B cell (primary cell): ENCODE measurements at regions not wholly inside any gene's neighbourhood (a gene's known extent, or its start where the extent isn't known, plus 50 kb on each side); places are given as distances from the start of the nearest gene placed in this dataset.

Experiments used
- EZH2 ChIP-seq: IDR thresholded peaks from 2 replicates; pipeline ENCODE4 v1.6.1; 2012; ENCODE audit warnings: borderline replicate concordance, low read depth, mild to moderate bottlenecking, moderate library complexity, low read length; ENCODE audit not compliant: insufficient read depth, poor library complexity, severe bottlenecking
- TF ChIP-seq, protein P1 (sequence below): fragments of 200-600 bp; IDR thresholded peaks from one replicate; pipeline ENCODE4 v1.8.0; 2022; ENCODE audit warnings: antibody characterized with exemption, mild to moderate bottlenecking

DNA sequence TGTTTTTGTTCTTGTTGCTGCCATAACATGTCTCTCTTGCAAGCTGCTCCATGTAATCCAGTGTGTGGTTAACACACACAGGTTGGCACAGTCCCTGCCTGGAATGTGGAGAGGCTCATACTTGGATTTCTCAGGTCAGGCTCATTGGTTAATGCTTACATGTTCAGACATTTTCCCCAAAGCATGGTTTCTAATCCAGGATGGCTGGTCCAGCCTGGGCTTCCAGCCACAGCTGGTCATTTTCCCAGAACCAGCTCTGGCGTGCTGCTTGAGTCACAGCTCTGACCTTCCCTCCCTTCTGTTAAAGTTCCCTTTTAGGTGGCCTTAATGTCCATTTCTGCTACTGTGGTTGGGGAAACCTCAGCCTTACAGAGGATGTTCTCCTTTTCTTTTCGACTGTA, 294.3 kb downstream of the TAF11L14 start:
- TF ChIP-seq, protein P1, sequence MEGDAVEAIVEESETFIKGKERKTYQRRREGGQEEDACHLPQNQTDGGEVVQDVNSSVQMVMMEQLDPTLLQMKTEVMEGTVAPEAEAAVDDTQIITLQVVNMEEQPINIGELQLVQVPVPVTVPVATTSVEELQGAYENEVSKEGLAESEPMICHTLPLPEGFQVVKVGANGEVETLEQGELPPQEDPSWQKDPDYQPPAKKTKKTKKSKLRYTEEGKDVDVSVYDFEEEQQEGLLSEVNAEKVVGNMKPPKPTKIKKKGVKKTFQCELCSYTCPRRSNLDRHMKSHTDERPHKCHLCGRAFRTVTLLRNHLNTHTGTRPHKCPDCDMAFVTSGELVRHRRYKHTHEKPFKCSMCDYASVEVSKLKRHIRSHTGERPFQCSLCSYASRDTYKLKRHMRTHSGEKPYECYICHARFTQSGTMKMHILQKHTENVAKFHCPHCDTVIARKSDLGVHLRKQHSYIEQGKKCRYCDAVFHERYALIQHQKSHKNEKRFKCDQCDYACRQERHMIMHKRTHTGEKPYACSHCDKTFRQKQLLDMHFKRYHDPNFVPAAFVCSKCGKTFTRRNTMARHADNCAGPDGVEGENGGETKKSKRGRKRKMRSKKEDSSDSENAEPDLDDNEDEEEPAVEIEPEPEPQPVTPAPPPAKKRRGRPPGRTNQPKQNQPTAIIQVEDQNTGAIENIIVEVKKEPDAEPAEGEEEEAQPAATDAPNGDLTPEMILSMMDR = no peak
- no peak for TF ChIP-seq EZH2
